ENCODE measurements at regions not wholly inside any gene's neighbourhood (a gene's known extent, or its start where the extent isn't known, plus 50 kb on each side); places are given as distances from the start of the nearest gene placed in this dataset.

GRCh38 chr16:47852991-47853390 lies 302.8 kb downstream of the ABCC12 start:
- TF ChIP-seq CTCF (conservative IDR thresholded peaks at IDR 0.05 in 1 of 2, IDR thresholded peaks at IDR 0.05 in 1 of 2; ENCODE audit: low read depth in 1 of 2, low read length in 2 of 2) (no peak), EZH2 (IDR thresholded peaks at IDR 0.05; ENCODE audit: low read length, missing control alignments) (no peak)

All from fibroblast of lung (primary cell).